ENCODE measurements at regions not wholly inside any gene's neighbourhood (a gene's known extent, or its start where the extent isn't known, plus 50 kb on each side); places are given as distances from the start of the nearest gene placed in this dataset.

DNA sequence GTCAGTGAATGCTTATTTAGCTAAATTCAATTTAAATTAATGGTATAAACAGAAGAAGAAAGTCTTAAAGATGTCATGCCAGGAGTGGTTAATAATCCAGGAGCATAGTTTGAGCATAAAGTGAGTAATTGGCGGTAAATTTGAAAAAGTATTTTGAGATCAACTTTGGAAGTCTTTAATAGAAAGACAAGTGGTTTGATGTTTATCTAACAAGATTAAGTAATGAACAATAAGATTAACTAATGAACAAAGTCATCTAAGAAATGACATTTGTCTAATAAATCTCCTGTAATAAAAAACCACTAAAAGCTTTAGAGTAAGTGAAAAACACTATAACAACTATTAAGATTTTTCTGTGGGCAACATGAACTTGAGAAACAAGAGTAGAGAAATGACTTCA is 112.8 kb downstream of the CAPZA3 start:
- no peak for TF ChIP-seq ARID2 (IDR thresholded peaks at IDR 0.05)
- no peak for TF ChIP-seq GATA2 (CRISPR knock-in tag; IDR thresholded peaks at IDR 0.05)
- TF ChIP-seq, protein P1, sequence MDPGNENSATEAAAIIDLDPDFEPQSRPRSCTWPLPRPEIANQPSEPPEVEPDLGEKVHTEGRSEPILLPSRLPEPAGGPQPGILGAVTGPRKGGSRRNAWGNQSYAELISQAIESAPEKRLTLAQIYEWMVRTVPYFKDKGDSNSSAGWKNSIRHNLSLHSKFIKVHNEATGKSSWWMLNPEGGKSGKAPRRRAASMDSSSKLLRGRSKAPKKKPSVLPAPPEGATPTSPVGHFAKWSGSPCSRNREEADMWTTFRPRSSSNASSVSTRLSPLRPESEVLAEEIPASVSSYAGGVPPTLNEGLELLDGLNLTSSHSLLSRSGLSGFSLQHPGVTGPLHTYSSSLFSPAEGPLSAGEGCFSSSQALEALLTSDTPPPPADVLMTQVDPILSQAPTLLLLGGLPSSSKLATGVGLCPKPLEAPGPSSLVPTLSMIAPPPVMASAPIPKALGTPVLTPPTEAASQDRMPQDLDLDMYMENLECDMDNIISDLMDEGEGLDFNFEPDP (CRISPR knock-in tag; IDR thresholded peaks at IDR 0.05), result no peak
- TF ChIP-seq POLR2H (tag; IDR thresholded peaks at IDR 0.05; ENCODE audit: low read depth), result no peak
- no peak for TF ChIP-seq THRB (CRISPR knock-in tag; conservative IDR thresholded peaks at IDR 0.05)
- TF ChIP-seq, protein P2, sequence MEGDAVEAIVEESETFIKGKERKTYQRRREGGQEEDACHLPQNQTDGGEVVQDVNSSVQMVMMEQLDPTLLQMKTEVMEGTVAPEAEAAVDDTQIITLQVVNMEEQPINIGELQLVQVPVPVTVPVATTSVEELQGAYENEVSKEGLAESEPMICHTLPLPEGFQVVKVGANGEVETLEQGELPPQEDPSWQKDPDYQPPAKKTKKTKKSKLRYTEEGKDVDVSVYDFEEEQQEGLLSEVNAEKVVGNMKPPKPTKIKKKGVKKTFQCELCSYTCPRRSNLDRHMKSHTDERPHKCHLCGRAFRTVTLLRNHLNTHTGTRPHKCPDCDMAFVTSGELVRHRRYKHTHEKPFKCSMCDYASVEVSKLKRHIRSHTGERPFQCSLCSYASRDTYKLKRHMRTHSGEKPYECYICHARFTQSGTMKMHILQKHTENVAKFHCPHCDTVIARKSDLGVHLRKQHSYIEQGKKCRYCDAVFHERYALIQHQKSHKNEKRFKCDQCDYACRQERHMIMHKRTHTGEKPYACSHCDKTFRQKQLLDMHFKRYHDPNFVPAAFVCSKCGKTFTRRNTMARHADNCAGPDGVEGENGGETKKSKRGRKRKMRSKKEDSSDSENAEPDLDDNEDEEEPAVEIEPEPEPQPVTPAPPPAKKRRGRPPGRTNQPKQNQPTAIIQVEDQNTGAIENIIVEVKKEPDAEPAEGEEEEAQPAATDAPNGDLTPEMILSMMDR (IDR thresholded peaks at IDR 0.05 in 2 of 3, conservative IDR thresholded peaks at IDR 0.05 in 1 of 3; ENCODE audit: insufficient read depth in 2 of 3, low read depth in 1 of 3, low read length in 3 of 3), result no peak
- TF ChIP-seq POLR2A (conservative IDR thresholded peaks at IDR 0.05), result no peak
- TF ChIP-seq POLR2AphosphoS5 (IDR thresholded peaks at IDR 0.05; ENCODE audit: control insufficient read depth, insufficient read depth, low read depth, low read length), result no peak
- no peak for TF ChIP-seq ETV6 (IDR thresholded peaks at IDR 0.05; ENCODE audit: borderline replicate concordance in 1 of 2, low read depth in 2 of 2, low read length in 1 of 2)
- TF ChIP-seq ETV6 (CRISPR knock-in tag; IDR thresholded peaks at IDR 0.05; ENCODE audit: borderline replicate concordance), result no peak
- no peak for TF ChIP-seq ZFPM2 (CRISPR knock-in tag; IDR thresholded peaks at IDR 0.05)
- TF ChIP-seq PREB (CRISPR knock-in tag; IDR thresholded peaks at IDR 0.05), result no peak

Data from K562 (cell line).